Ishikawa (cell line): ENCODE measurements at regions not wholly inside any gene's neighbourhood (a gene's known extent, or its start where the extent isn't known, plus 50 kb on each side); places are given as distances from the start of the nearest gene placed in this dataset.

Experiments used
- CEBPB ChIP-seq: IDR thresholded peaks from 2 replicates; pipeline ENCODE4 v1.6.1; 2012
- CREB1 ChIP-seq: IDR thresholded peaks from 2 replicates; pipeline ENCODE4 v1.6.1; 2012; ENCODE audit warnings: low read depth
- EGR1 ChIP-seq: IDR thresholded peaks from 2 replicates; pipeline ENCODE4 v1.6.1; 2012
- EP300 ChIP-seq: IDR thresholded peaks from 2 replicates; pipeline ENCODE4 v1.6.1; 2012; ENCODE audit warnings: borderline replicate concordance
- FOXM1 ChIP-seq: IDR thresholded peaks from 2 replicates; pipeline ENCODE4 v1.6.1; 2012; ENCODE audit warnings: low read depth, borderline replicate concordance
- MAX ChIP-seq: IDR thresholded peaks from 2 replicates; pipeline ENCODE4 v1.6.1; 2012
- NFIC ChIP-seq: IDR thresholded peaks from 2 replicates; pipeline ENCODE4 v1.6.1; 2012
- RAD21 ChIP-seq: IDR thresholded peaks from 2 replicates; pipeline ENCODE4 v1.6.1; 2012; ENCODE audit warnings: low read depth
- REST ChIP-seq: IDR thresholded peaks from 2 replicates; pipeline ENCODE4 v1.6.1; 2012; ENCODE audit warnings: low read depth, mild to moderate bottlenecking
- TAF1 ChIP-seq: IDR thresholded peaks from 2 replicates; pipeline ENCODE4 v1.6.1; 2012; ENCODE audit warnings: low read depth, mild to moderate bottlenecking
- TCF12 ChIP-seq: IDR thresholded peaks from 2 replicates; pipeline ENCODE4 v1.6.1; 2012; ENCODE audit warnings: low read depth
- TEAD4 ChIP-seq: IDR thresholded peaks from 2 replicates; pipeline ENCODE4 v1.6.1; 2012
- USF1 ChIP-seq: IDR thresholded peaks from 2 replicates; pipeline ENCODE4 v1.6.1; 2012
- YY1 ChIP-seq: IDR thresholded peaks from 2 replicates; pipeline ENCODE4 v1.6.1; 2012; ENCODE audit warnings: low read depth
- ZBTB7A ChIP-seq: IDR thresholded peaks from 2 replicates; pipeline ENCODE4 v1.6.1; 2012; ENCODE audit warnings: low read depth

- TF ChIP-seq TEAD4 (no peak), NFIC (no peak), YY1 (no peak), RAD21 (no peak)
Measured at GRCh38 chr10:28733245-28733644, 55.9 kb downstream of the BAMBI start.

GRCh38 chr10:28733647-28734046 lies 56.3 kb downstream of the BAMBI start:
- no peak for TF ChIP-seq YY1
- no peak for TF ChIP-seq MAX
- no peak for TF ChIP-seq REST
- no peak for TF ChIP-seq TAF1
- no peak for TF ChIP-seq FOXM1
- no peak for TF ChIP-seq RAD21
- TF ChIP-seq EGR1 = no peak
- TF ChIP-seq EP300 = no peak
- TF ChIP-seq ZBTB7A = no peak
- no peak for TF ChIP-seq TCF12
- no peak for TF ChIP-seq CEBPB
- TF ChIP-seq USF1 = no peak
- TF ChIP-seq CREB1 = no peak
- no peak for TF ChIP-seq NFIC
- TF ChIP-seq TEAD4 = no peak

GRCh38 chr10:28734938-28735759 lies 57.8 kb downstream of the BAMBI start:
- TF ChIP-seq CREB1 (no peak), MAX (no peak), TEAD4 (no peak)

GRCh38 chr10:28737096-28737495 lies 59.8 kb downstream of the BAMBI start:
- TF ChIP-seq FOXM1 = no peak
- no peak for TF ChIP-seq TCF12

- TF ChIP-seq EP300 (no peak), YY1 (no peak), NFIC (no peak), MAX (no peak), REST (no peak), TAF1 (no peak), RAD21 (peak; percentile 16; the same call in 1 of the 2 replicates), ZBTB7A (no peak)
Measured at GRCh38 chr10:28738200-28738599, 60.9 kb downstream of the BAMBI start.

- no peak for TF ChIP-seq REST
- no peak for TF ChIP-seq YY1
- no peak for TF ChIP-seq RAD21
- TF ChIP-seq NFIC = no peak
- no peak for TF ChIP-seq CREB1
- no peak for TF ChIP-seq ZBTB7A
- TF ChIP-seq CEBPB = no peak
- TF ChIP-seq TAF1 = no peak
- TF ChIP-seq USF1 = no peak
- no peak for TF ChIP-seq EP300
- TF ChIP-seq FOXM1 = no peak
- TF ChIP-seq MAX = no peak
- no peak for TF ChIP-seq TCF12
Measured at GRCh38 chr10:28743576-28743975, 66.3 kb downstream of the BAMBI start.
